Neural progenitor cell (in vitro differentiated cells): ENCODE measurements at regions not wholly inside any gene's neighbourhood (a gene's known extent, or its start where the extent isn't known, plus 50 kb on each side); places are given as distances from the start of the nearest gene placed in this dataset.

ENCODE experiments used
- CTCF ChIP-seq: fragments of 200-600 bp; sonication (generic); IDR thresholded peaks from 2 replicates; pipeline ENCODE4 v1.5.1; 2017; ENCODE audit warnings: antibody characterized with exemption, mild to moderate bottlenecking
- EZH2 ChIP-seq: fragments of 200-600 bp; sonication (generic); IDR thresholded peaks from 2 replicates; pipeline ENCODE4 v1.6.1; 2017; ENCODE audit warnings: antibody characterized with exemption, mild to moderate bottlenecking, moderate library complexity
- EZH2phosphoT487 ChIP-seq: fragments of 200-600 bp; sonication (generic); IDR thresholded peaks from 2 replicates; pipeline ENCODE4 v1.6.1; 2017; ENCODE audit warnings: antibody characterized with exemption

DNA sequence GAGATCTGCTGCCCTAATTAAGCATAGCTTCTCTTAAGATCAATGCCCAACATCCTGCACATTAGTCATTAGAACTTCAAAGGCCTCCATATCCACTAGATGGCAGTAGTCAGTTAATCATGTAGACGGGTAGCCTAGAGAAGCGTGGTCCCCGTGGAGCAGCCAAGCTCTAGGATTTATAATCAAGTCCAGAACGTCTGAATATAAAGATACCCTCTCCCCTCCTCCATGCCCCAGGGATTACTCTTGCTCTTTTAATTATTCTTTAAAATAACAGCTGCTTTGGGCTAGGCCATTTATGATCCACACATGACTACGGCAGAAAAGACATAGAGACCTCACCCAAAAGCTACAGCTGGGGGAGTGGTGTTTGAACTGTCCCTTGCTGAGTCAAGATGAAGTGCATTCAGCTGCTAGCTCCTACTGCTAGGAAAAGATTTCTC lies 327.6 kb upstream of the PLET1 start:
- peak; percentile 86 for TF ChIP-seq CTCF
- no peak for TF ChIP-seq EZH2phosphoT487
- no peak for TF ChIP-seq EZH2
